ENCODE measurements at regions not wholly inside any gene's neighbourhood (a gene's known extent, or its start where the extent isn't known, plus 50 kb on each side); places are given as distances from the start of the nearest gene placed in this dataset.
"Not testable (repeated sequence)": the region's sequence is repeated elsewhere in the genome, so short reads cannot be mapped to it uniquely, and the experiment has no call there.

- no peaks in the 10 kb centered on the region for H3K27me3 ChIP-seq
- TF ChIP-seq CTCF (IDR thresholded peaks at IDR 0.05) (peak in 2 of 3 donors; percentile 50 to 63), POLR2AphosphoS5 (IDR thresholded peaks at IDR 0.05) (peak; percentile 50 to 72 (median 58)), POLR2A (IDR thresholded peaks at IDR 0.05) (no peak)
- no peaks in the 10 kb centered on the region for H3K9me3 ChIP-seq
- peak overlapping the region; percentile 90 to 92 for H3K27ac ChIP-seq
- H3K4me3 ChIP-seq = peak overlapping the region; percentile 47 to 62 (median 53)
- intact Hi-C loops (cut with DNase I; ENCODE audit: low total_unique reads) = no loop called here
- peak; percentile 80 to 87 for DNase-seq (ENCODE audit: low spot score in 2 of 2)
- H3K4me1 ChIP-seq = peaks cover 0 to 5% of the 10 kb centered on the region in 2 donors
- no peaks in the 10 kb centered on the region for H3K36me3 ChIP-seq
Observed at GRCh38 chr17:20908313-20909267, 134.2 kb downstream of the USP22 start.

DNA sequence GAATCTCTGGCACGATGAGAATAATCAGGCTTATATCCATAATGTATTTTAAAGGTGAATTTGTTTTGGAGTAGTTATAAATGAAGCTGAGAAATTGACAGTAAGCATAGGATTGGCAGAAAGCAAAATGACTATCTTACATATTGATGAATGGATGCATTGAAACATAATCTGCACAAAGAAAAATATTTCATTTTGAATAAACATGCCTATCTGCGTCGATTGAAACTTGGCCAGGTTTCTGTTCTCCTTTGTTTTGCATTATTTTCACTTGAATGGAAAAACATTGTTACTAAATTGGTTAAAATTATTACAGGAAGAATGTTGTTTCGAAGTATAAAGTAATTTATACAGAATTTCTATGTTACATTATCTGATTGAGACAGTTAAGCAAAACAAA lies 128.2 kb downstream of the USP22 start:
- Histone ChIP-seq H3K27me3 (no peaks in the 10 kb centered on the region), H3K4me3 (no peak overlapping the region), H3K36me3 (no peaks in the 10 kb centered on the region), H3K4me1 (no peaks in the 10 kb centered on the region), H3K9me3 (no peaks in the 10 kb centered on the region), H3K27ac (no peak overlapping the region)
- intact Hi-C loops (cut with DNase I; ENCODE audit: low total_unique reads) = no loop called here
- TF ChIP-seq CTCF (IDR thresholded peaks at IDR 0.05) (no peak), POLR2AphosphoS5 (IDR thresholded peaks at IDR 0.05) (no peak), POLR2A (IDR thresholded peaks at IDR 0.05) (no peak)
- DNase-seq (ENCODE audit: low spot score in 2 of 2) = no peak

DNA sequence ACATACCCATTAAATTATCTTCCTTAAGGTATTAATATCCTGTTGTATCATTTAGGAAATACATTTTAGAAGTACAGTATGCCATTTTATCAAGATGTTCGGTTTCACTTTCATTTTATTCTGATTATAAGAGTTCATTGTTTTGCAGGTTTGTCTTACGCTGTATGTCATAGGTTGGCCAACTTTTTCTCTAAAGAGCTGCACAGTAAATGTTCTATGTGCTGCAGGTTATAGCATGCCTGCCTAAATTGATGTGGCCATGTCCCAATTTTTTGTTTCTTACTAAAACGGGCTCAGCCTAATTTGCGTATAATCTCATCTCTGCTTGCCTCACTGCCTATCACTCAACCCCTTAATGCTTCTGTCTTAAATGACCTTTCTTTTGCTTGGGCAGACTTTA lies 126.4 kb downstream of the USP22 start:
- Histone ChIP-seq H3K36me3 (no peaks in the 10 kb centered on the region), H3K27ac (no peak overlapping the region), H3K27me3 (no peaks in the 10 kb centered on the region), H3K9me3 (no peaks in the 10 kb centered on the region), H3K4me1 (no peaks in the 10 kb centered on the region), H3K4me3 (peak overlapping the region in 2 of 3 donors; percentile 3 to 48)
- intact Hi-C loops (cut with DNase I; ENCODE audit: low total_unique reads) = no loop called here
- no peak for DNase-seq (ENCODE audit: low spot score in 2 of 2)
- TF ChIP-seq CTCF (IDR thresholded peaks at IDR 0.05) (no peak), POLR2A (IDR thresholded peaks at IDR 0.05) (no peak), POLR2AphosphoS5 (IDR thresholded peaks at IDR 0.05) (no peak)

DNA sequence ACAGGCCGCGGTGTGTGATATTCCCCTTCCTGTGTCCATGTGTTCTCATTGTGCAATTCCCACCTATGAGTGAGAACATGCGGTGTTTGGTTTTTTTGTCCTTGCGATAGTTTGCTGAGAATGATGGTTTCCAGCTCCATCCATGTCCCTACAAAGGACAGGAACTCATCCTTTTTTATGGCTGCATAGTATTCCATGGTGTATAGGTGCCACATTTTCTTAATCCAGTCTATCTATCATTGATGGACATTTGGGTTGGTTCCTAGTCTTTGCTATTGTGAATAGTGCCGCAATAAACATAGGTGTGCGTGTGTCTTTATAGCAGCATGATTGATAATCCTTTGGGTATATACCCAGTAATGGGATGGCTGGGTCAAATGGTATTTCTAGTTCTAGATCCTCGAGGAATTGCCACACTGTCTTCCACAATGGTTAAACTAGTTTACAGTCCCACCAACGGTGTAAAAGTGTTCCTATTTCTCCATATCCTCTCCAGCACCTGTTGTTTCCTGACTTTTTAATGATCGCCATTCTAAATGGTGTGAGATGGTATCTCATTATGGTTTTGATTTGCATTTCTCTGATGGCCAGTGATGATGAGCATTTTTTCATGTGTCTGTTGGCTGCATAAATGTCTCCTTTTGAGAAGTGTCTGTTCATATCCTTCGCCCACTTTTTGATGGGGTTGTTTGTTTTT lies 125.1 kb downstream of the USP22 start:
- H3K4me3 ChIP-seq; H3K27ac ChIP-seq; DNase-seq (ENCODE audit: low spot score in 2 of 2); H3K36me3 ChIP-seq; H3K27me3 ChIP-seq; H3K9me3 ChIP-seq; H3K4me1 ChIP-seq; intact Hi-C loops (cut with DNase I; ENCODE audit: low total_unique reads): not testable (repeated sequence)

- DNase-seq (ENCODE audit: low spot score in 2 of 2) = no peak
- Histone ChIP-seq H3K4me3 (no peak overlapping the region), H3K27me3 (no peaks in the 10 kb centered on the region), H3K36me3 (no peaks in the 10 kb centered on the region), H3K9me3 (no peaks in the 10 kb centered on the region), H3K4me1 (no peaks in the 10 kb centered on the region), H3K27ac (peak overlapping the region in 1 of 2 donors; percentile 39)
- intact Hi-C loops (cut with DNase I; ENCODE audit: low total_unique reads) = no loop called here
- TF ChIP-seq CTCF (IDR thresholded peaks at IDR 0.05) = no peak
- TF ChIP-seq POLR2AphosphoS5 (IDR thresholded peaks at IDR 0.05) = no peak
- no peak for TF ChIP-seq POLR2A (IDR thresholded peaks at IDR 0.05)
Observed at GRCh38 chr17:20920095-20920814, 122.6 kb downstream of the USP22 start.

Measured in breast epithelium (tissue), 4 donors.